Bronchial epithelial cell (primary cell): ENCODE measurements at regions not wholly inside any gene's neighbourhood (a gene's known extent, or its start where the extent isn't known, plus 50 kb on each side); places are given as distances from the start of the nearest gene placed in this dataset.
A peak's percentile ranks its signal among the peaks of the same experiment; 100 is the strongest.

Experiments
- DNase-seq: peaks from one replicate; pipeline ENCODE4 v3.0.0-alpha.2; 2010; ENCODE audit warnings: low read depth
- FAIRE-seq: peaks from 2 replicates; lab custom pipeline; 2011; peaks lifted over from hg19 to GRCh38; lab: Jason Lieb, UNC
- H3K27me3 ChIP-seq: 2 replicates; pipeline ENCODE4 v1.5.1; 2011; ENCODE audit warnings: low read length; ENCODE audit not compliant: control insufficient read depth, insufficient read depth
- H3K36me3 ChIP-seq: 2 replicates; pipeline ENCODE4 v1.5.1; 2011; ENCODE audit warnings: low read length; ENCODE audit not compliant: control insufficient read depth, insufficient read depth
- H3K4me3 ChIP-seq: 2 replicates; pipeline ENCODE4 v1.5.1; 2011; ENCODE audit warnings: mild to moderate bottlenecking, low read depth, low read length, control low read depth
- TF ChIP-seq, protein P1 (sequence below): IDR thresholded peaks from 2 replicates; pipeline ENCODE4 v1.5.1; 2011; ENCODE audit warnings: mild to moderate bottlenecking, moderate library complexity, low read length, control low read depth, inconsistent platforms; ENCODE audit not compliant: insufficient read depth, severe bottlenecking

DNA sequence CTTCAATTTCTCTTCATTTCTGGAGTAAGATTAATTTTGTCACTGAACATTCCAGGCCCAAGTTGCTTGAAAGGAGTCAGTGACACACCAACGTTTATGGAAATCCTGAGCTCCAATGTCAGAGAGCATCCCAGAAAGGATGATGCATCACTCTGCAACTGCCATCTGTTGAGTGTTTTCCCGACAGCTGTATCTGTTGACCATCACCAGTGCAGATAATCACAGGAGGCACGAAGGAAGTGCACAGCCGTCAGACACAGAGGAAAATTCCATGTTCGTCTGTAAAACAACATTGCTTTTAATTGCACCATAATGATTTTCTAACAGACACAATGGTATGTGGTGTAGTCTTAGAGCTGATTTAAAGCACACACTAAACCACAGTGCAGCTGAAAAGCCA is 376.7 kb upstream of the ADGRL2 start:
- TF ChIP-seq, protein P1, sequence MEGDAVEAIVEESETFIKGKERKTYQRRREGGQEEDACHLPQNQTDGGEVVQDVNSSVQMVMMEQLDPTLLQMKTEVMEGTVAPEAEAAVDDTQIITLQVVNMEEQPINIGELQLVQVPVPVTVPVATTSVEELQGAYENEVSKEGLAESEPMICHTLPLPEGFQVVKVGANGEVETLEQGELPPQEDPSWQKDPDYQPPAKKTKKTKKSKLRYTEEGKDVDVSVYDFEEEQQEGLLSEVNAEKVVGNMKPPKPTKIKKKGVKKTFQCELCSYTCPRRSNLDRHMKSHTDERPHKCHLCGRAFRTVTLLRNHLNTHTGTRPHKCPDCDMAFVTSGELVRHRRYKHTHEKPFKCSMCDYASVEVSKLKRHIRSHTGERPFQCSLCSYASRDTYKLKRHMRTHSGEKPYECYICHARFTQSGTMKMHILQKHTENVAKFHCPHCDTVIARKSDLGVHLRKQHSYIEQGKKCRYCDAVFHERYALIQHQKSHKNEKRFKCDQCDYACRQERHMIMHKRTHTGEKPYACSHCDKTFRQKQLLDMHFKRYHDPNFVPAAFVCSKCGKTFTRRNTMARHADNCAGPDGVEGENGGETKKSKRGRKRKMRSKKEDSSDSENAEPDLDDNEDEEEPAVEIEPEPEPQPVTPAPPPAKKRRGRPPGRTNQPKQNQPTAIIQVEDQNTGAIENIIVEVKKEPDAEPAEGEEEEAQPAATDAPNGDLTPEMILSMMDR: no peak

DNA sequence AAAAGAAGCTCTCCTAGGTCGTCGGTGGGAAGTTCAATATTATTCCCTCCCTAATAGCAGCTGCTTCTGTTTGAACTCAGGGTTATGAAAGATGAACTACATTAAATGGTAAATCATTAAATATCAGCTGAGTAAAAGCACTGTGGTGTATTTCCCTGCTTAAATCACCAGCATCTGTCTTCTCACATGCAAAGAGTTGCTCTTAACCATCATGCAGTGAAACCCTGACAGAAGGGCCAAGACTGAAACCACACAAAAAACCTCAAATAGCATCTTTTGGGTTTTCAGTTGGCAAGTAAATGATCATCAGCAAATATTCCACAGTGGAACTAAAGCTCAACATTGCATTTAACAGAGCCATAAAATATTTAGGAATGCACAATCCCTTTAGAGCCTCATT is 380.0 kb upstream of the ADGRL2 start:
- no peaks in the 10 kb centered on the region for H3K27me3 ChIP-seq
- H3K36me3 ChIP-seq: no peaks in the 10 kb centered on the region
- TF ChIP-seq, protein P1: no peak
- H3K4me3 ChIP-seq: no peak overlapping the region
- DNase-seq (no peak), FAIRE-seq (no peak)

More for the DNA sequence above, 376.7 kb upstream of the ADGRL2 start:
- no peak for FAIRE-seq
- no peak overlapping the region for H3K4me3 ChIP-seq
- H3K36me3 ChIP-seq: no peaks in the 10 kb centered on the region
- no peaks in the 10 kb centered on the region for H3K27me3 ChIP-seq
- DNase-seq: no peak

DNA sequence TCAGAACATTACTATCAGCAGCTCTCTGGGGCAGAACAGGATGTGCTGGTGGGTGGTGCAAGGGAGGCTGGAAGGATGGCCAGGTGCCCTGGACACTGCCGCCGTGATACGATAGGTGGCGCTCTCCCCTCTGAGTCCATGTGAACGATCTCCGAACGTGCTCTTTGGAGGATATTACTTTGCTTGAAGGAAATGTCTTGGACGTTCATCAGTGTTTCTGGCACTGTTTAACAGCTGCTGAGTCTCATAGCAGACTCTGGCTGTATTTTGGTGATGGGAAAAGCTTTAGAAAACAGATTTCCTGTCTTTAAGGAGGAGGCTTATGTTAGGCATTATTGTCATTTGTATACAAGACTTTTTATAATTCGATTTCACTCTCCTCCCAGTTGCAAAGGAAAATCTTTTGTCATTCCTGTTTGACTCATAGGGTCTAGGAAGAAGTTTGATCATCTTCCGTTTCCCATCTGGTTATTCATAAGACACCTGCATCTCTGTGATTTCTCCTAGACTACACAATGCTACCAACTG is 386.2 kb upstream of the ADGRL2 start:
- no peaks in the 10 kb centered on the region for H3K36me3 ChIP-seq
- TF ChIP-seq, protein P1: peak; percentile 87
- no peak overlapping the region for H3K4me3 ChIP-seq
- DNase-seq (peak; percentile 37), FAIRE-seq (no peak)
- no peaks in the 10 kb centered on the region for H3K27me3 ChIP-seq

DNA sequence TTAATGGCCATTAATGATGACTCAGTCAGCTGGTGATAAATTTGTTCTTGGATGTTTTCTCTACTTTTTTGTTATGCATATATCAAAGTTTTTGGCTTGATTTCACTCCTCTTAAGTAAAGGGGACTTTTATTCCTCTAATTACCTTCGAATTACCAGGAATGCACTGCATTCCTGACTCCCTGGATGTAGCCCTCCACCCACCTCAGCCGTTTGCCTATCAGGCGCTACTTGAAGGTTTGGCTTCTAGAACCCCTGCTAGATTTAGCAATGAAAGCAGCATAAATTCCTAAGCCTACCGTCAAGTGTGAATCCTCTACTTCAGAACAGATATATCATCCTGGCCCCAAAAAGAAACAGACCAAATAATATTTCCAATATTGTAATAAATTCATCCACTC is 387.8 kb upstream of the ADGRL2 start:
- Histone ChIP-seq H3K36me3 (no peaks in the 10 kb centered on the region), H3K4me3 (no peak overlapping the region), H3K27me3 (no peaks in the 10 kb centered on the region)
- FAIRE-seq (no peak), DNase-seq (no peak)
- TF ChIP-seq, protein P1: no peak

DNA sequence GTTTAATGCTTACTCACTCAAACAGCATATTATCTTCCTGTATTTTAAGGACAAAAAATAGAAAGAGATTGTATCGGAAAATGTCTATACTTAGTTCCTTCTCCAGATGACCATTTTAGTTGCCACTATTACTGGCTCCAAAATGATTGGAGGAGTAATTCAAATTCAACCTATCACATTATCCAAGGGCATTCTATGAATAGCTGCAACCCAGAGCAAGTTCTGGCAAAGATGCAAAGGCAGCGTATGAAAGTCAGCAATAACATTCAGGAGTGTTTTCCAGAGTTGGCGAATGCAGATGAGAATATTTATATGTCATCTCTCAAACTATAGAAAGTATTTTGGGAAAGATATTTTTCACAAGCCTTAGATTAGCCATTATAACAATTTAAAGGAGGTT is 389.8 kb upstream of the ADGRL2 start:
- no peak overlapping the region for H3K4me3 ChIP-seq
- no peaks in the 10 kb centered on the region for H3K36me3 ChIP-seq
- FAIRE-seq (no peak), DNase-seq (no peak)
- H3K27me3 ChIP-seq: peaks cover 2% of the 10 kb centered on the region
- TF ChIP-seq, protein P1: no peak

DNA sequence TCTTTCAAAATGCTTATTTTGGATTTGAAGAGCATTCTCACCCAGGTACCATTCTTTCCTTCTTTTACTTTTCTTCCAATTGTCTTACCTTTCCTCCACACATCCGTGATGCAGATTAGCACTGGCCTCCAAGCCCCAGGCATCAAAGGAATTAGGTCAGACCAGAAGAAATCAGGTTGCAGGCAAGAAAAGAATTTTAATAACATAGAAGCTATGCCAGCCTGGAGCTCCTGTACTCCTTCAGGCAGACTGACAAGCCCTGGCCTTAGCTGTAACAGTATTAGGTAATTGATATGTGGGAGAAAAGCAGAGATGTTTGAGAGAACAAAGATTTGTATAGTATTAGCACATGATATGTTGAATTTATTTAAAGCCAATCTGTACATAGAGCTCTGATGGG is 390.4 kb upstream of the ADGRL2 start:
- FAIRE-seq (no peak), DNase-seq (no peak)
- Histone ChIP-seq H3K27me3 (peaks cover 2% of the 10 kb centered on the region), H3K4me3 (no peak overlapping the region), H3K36me3 (no peaks in the 10 kb centered on the region)
- TF ChIP-seq, protein P1: no peak
